ENCODE measurements at regions not wholly inside any gene's neighbourhood (a gene's known extent, or its start where the extent isn't known, plus 50 kb on each side); places are given as distances from the start of the nearest gene placed in this dataset.

- H3K23ac ChIP-seq (ENCODE audit: low read length): no peak overlapping the region
- H3K4me2 ChIP-seq (ENCODE audit: low read length): no peak overlapping the region
- H4K8ac ChIP-seq (ENCODE audit: low read depth, low read length): no peak overlapping the region
- H3K4me3 ChIP-seq (ENCODE audit: low read length): no peak overlapping the region
- H3K56ac ChIP-seq (ENCODE audit: low read length): no peak overlapping the region
- H2BK5ac ChIP-seq (ENCODE audit: low read length): no peak overlapping the region
- H2BK15ac ChIP-seq (replicated peaks; ENCODE audit: low read depth): no peak overlapping the region
- H2AK5ac ChIP-seq (ENCODE audit: low read length): no peak overlapping the region
- H4K5ac ChIP-seq (ENCODE audit: low read length): no peak overlapping the region
- H2BK120ac ChIP-seq (ENCODE audit: low read depth, low read length): no peak overlapping the region
- no peaks in the 10 kb centered on the region for H3K36me3 ChIP-seq (ENCODE audit: control insufficient read depth, insufficient read depth, low read length)
- DNase-seq: no peak
- H3K4ac ChIP-seq (ENCODE audit: low read depth, low read length): no peak overlapping the region
- no peak overlapping the region for H3K27ac ChIP-seq (ENCODE audit: low read depth, low read length)
- no peaks in the 10 kb centered on the region for H3K79me1 ChIP-seq (ENCODE audit: low read length)
- no CpG with 5 or more reads among the region's 2 CpGs for WGBS (ENCODE audit: extremely low coverage, insufficient coverage, low lambda C conversion rate)
- no peaks in the 10 kb centered on the region for H3K27me3 ChIP-seq (ENCODE audit: insufficient read depth, low read length, poor library complexity)
- no peak overlapping the region for H3K18ac ChIP-seq (ENCODE audit: low read length)
- H3K9ac ChIP-seq (ENCODE audit: low read length): no peak overlapping the region
- no peaks in the 10 kb centered on the region for H3K79me2 ChIP-seq (ENCODE audit: control insufficient read depth, insufficient read depth, low read length)
- H3K4me1 ChIP-seq (ENCODE audit: control insufficient read depth, low read depth, low read length): no peaks in the 10 kb centered on the region
Observed at GRCh38 chr1:70517444-70517843, 106.4 kb downstream of the CTH start.

GRCh38 chr1:70518106-70518505 lies 107.0 kb downstream of the CTH start:
- Histone ChIP-seq H4K5ac (ENCODE audit: low read length) (no peak overlapping the region), H3K79me2 (ENCODE audit: control insufficient read depth, insufficient read depth, low read length) (no peaks in the 10 kb centered on the region), H3K4me3 (ENCODE audit: low read length) (no peak overlapping the region), H3K27me3 (ENCODE audit: insufficient read depth, low read length, poor library complexity) (no peaks in the 10 kb centered on the region), H2BK5ac (ENCODE audit: low read length) (no peak overlapping the region), H3K27ac (ENCODE audit: low read depth, low read length) (no peak overlapping the region), H2BK120ac (ENCODE audit: low read depth, low read length) (no peak overlapping the region), H2AK5ac (ENCODE audit: low read length) (no peak overlapping the region), H3K36me3 (ENCODE audit: control insufficient read depth, insufficient read depth, low read length) (no peaks in the 10 kb centered on the region), H3K4me2 (ENCODE audit: low read length) (no peak overlapping the region), H3K18ac (ENCODE audit: low read length) (no peak overlapping the region), H3K23ac (ENCODE audit: low read length) (no peak overlapping the region), H3K9ac (ENCODE audit: low read length) (no peak overlapping the region), H2BK15ac (replicated peaks; ENCODE audit: low read depth) (no peak overlapping the region), H3K79me1 (ENCODE audit: low read length) (no peaks in the 10 kb centered on the region), H3K4me1 (ENCODE audit: control insufficient read depth, low read depth, low read length) (no peaks in the 10 kb centered on the region), H3K56ac (ENCODE audit: low read length) (no peak overlapping the region), H3K4ac (ENCODE audit: low read depth, low read length) (no peak overlapping the region), H4K8ac (ENCODE audit: low read depth, low read length) (no peak overlapping the region)
- no peak for DNase-seq
- WGBS (ENCODE audit: extremely low coverage, insufficient coverage, low lambda C conversion rate): no CpG with 5 or more reads among the region's 1 CpG

- Histone ChIP-seq H3K36me3 (ENCODE audit: control insufficient read depth, insufficient read depth, low read length) (no peaks in the 10 kb centered on the region), H3K18ac (ENCODE audit: low read length) (no peak overlapping the region), H3K4ac (ENCODE audit: low read depth, low read length) (no peak overlapping the region), H4K8ac (ENCODE audit: low read depth, low read length) (no peak overlapping the region), H3K79me2 (ENCODE audit: control insufficient read depth, insufficient read depth, low read length) (no peaks in the 10 kb centered on the region), H3K4me1 (ENCODE audit: control insufficient read depth, low read depth, low read length) (no peaks in the 10 kb centered on the region), H3K56ac (ENCODE audit: low read length) (no peak overlapping the region), H3K27ac (ENCODE audit: low read depth, low read length) (no peak overlapping the region), H3K4me2 (ENCODE audit: low read length) (no peak overlapping the region), H4K5ac (ENCODE audit: low read length) (peak overlapping the region; percentile 5), H3K4me3 (ENCODE audit: low read length) (no peak overlapping the region), H2BK15ac (replicated peaks; ENCODE audit: low read depth) (no peak overlapping the region), H3K23ac (ENCODE audit: low read length) (no peak overlapping the region), H3K27me3 (ENCODE audit: insufficient read depth, low read length, poor library complexity) (no peaks in the 10 kb centered on the region), H3K79me1 (ENCODE audit: low read length) (no peaks in the 10 kb centered on the region), H2BK120ac (ENCODE audit: low read depth, low read length) (no peak overlapping the region), H2AK5ac (ENCODE audit: low read length) (no peak overlapping the region), H2BK5ac (ENCODE audit: low read length) (no peak overlapping the region), H3K9ac (ENCODE audit: low read length) (no peak overlapping the region)
- peak; percentile 69 for DNase-seq
- WGBS (ENCODE audit: extremely low coverage, insufficient coverage, low lambda C conversion rate): no CpG with 5 or more reads among the region's 12 CpGs
Observed at GRCh38 chr1:70528590-70529333, 117.7 kb downstream of the CTH start.

GRCh38 chr1:70536708-70537366 lies 125.8 kb downstream of the CTH start:
- Histone ChIP-seq H3K4me1 (ENCODE audit: control insufficient read depth, low read depth, low read length) (no peaks in the 10 kb centered on the region), H2AK5ac (ENCODE audit: low read length) (no peak overlapping the region), H2BK5ac (ENCODE audit: low read length) (no peak overlapping the region), H4K8ac (ENCODE audit: low read depth, low read length) (no peak overlapping the region), H2BK120ac (ENCODE audit: low read depth, low read length) (no peak overlapping the region), H3K4me3 (ENCODE audit: low read length) (no peak overlapping the region), H3K56ac (ENCODE audit: low read length) (no peak overlapping the region), H3K27ac (ENCODE audit: low read depth, low read length) (no peak overlapping the region), H3K9ac (ENCODE audit: low read length) (no peak overlapping the region), H3K36me3 (ENCODE audit: control insufficient read depth, insufficient read depth, low read length) (no peaks in the 10 kb centered on the region), H3K18ac (ENCODE audit: low read length) (no peak overlapping the region), H3K27me3 (ENCODE audit: insufficient read depth, low read length, poor library complexity) (no peaks in the 10 kb centered on the region), H4K5ac (ENCODE audit: low read length) (no peak overlapping the region), H3K4ac (ENCODE audit: low read depth, low read length) (no peak overlapping the region), H3K23ac (ENCODE audit: low read length) (no peak overlapping the region), H3K4me2 (ENCODE audit: low read length) (no peak overlapping the region), H3K79me1 (ENCODE audit: low read length) (no peaks in the 10 kb centered on the region), H2BK15ac (replicated peaks; ENCODE audit: low read depth) (no peak overlapping the region), H3K79me2 (ENCODE audit: control insufficient read depth, insufficient read depth, low read length) (no peaks in the 10 kb centered on the region)
- no CpG with 5 or more reads among the region's 3 CpGs for WGBS (ENCODE audit: extremely low coverage, insufficient coverage, low lambda C conversion rate)
- DNase-seq: no peak

- Histone ChIP-seq H3K56ac (ENCODE audit: low read length) (no peak overlapping the region), H3K18ac (ENCODE audit: low read length) (no peak overlapping the region), H3K79me1 (ENCODE audit: low read length) (no peaks in the 10 kb centered on the region), H2AK5ac (ENCODE audit: low read length) (no peak overlapping the region), H3K4ac (ENCODE audit: low read depth, low read length) (no peak overlapping the region), H4K5ac (ENCODE audit: low read length) (no peak overlapping the region), H3K4me3 (ENCODE audit: low read length) (no peak overlapping the region), H4K8ac (ENCODE audit: low read depth, low read length) (no peak overlapping the region), H2BK15ac (replicated peaks; ENCODE audit: low read depth) (no peak overlapping the region), H3K4me2 (ENCODE audit: low read length) (no peak overlapping the region), H3K9ac (ENCODE audit: low read length) (no peak overlapping the region), H3K23ac (ENCODE audit: low read length) (no peak overlapping the region), H2BK120ac (ENCODE audit: low read depth, low read length) (no peak overlapping the region), H3K4me1 (ENCODE audit: control insufficient read depth, low read depth, low read length) (no peaks in the 10 kb centered on the region), H2BK5ac (ENCODE audit: low read length) (no peak overlapping the region), H3K79me2 (ENCODE audit: control insufficient read depth, insufficient read depth, low read length) (no peaks in the 10 kb centered on the region), H3K27me3 (ENCODE audit: insufficient read depth, low read length, poor library complexity) (no peaks in the 10 kb centered on the region), H3K36me3 (ENCODE audit: control insufficient read depth, insufficient read depth, low read length) (no peaks in the 10 kb centered on the region), H3K27ac (ENCODE audit: low read depth, low read length) (no peak overlapping the region)
- WGBS (ENCODE audit: extremely low coverage, insufficient coverage, low lambda C conversion rate): no CpG with 5 or more reads among the region's 3 CpGs
- DNase-seq: no peak
Observed at GRCh38 chr1:70537788-70538187, 126.7 kb downstream of the CTH start.

- Histone ChIP-seq H3K36me3 (ENCODE audit: control insufficient read depth, insufficient read depth, low read length) (no peaks in the 10 kb centered on the region), H3K56ac (ENCODE audit: low read length) (no peak overlapping the region), H3K79me1 (ENCODE audit: low read length) (no peaks in the 10 kb centered on the region), H2BK120ac (ENCODE audit: low read depth, low read length) (no peak overlapping the region), H3K23ac (ENCODE audit: low read length) (no peak overlapping the region), H3K27ac (ENCODE audit: low read depth, low read length) (no peak overlapping the region), H3K18ac (ENCODE audit: low read length) (no peak overlapping the region), H4K8ac (ENCODE audit: low read depth, low read length) (no peak overlapping the region), H2BK15ac (replicated peaks; ENCODE audit: low read depth) (no peak overlapping the region), H3K4ac (ENCODE audit: low read depth, low read length) (no peak overlapping the region), H3K4me2 (ENCODE audit: low read length) (no peak overlapping the region), H3K27me3 (ENCODE audit: insufficient read depth, low read length, poor library complexity) (no peaks in the 10 kb centered on the region), H3K9ac (ENCODE audit: low read length) (no peak overlapping the region), H2AK5ac (ENCODE audit: low read length) (no peak overlapping the region), H2BK5ac (ENCODE audit: low read length) (no peak overlapping the region), H3K79me2 (ENCODE audit: control insufficient read depth, insufficient read depth, low read length) (no peaks in the 10 kb centered on the region), H4K5ac (ENCODE audit: low read length) (no peak overlapping the region), H3K4me1 (ENCODE audit: control insufficient read depth, low read depth, low read length) (no peaks in the 10 kb centered on the region), H3K4me3 (ENCODE audit: low read length) (no peak overlapping the region)
- no peak for DNase-seq
Observed at GRCh38 chr1:70542030-70542429, 131.0 kb downstream of the CTH start.
